ENCODE measurements at regions not wholly inside any gene's neighbourhood (a gene's known extent, or its start where the extent isn't known, plus 50 kb on each side); places are given as distances from the start of the nearest gene placed in this dataset.

DNA sequence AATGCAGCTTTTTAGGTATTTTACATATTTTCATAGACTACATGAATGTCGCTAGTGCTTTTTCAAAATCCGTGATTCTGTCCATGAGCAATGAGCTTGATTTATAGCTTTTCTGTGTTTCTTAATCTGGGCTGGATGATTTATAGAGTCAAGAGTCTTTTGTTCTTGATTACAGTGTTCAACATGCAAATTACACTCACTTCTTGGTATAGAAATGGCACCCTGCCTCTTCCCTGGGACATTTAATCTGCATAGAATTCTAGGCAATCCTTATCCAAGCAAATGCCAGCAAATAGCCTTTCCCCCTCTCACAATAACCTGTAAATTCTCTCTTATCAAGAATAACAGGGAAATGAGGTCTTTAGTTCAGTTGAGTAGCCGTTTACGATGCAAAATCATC is 246.2 kb upstream of the SEMA3C start:
- H3K27ac ChIP-seq (ENCODE audit: extremely low read depth, low read depth, low read length): no peak overlapping the region
- no peaks in the 10 kb centered on the region; the same call in 1 of the 2 replicates for H3K4me1 ChIP-seq (ENCODE audit: control insufficient read depth, insufficient read depth, low read length)
- H3K4me3 ChIP-seq (ENCODE audit: low read depth, low read length): no peak overlapping the region
- H3K9me3 ChIP-seq (ENCODE audit: control insufficient read depth, insufficient read depth, low read depth, low read length): no peaks in the 10 kb centered on the region
- ChIA-PET POLR2A (no interaction called here), CTCF (interaction anchor here (0.5 to 0.9 kb wide), 2 partner anchors 443 to 467 kb away, joined by 3 to 4 read pairs; no protein-coding TSS in a partner anchor)
- TF ChIP-seq KLF10 (tag by site-specific recombination; IDR thresholded peaks at IDR 0.05) (no peak), ZNF324 (tag by site-specific recombination; IDR thresholded peaks at IDR 0.05) (no peak), ZNF514 (tag by site-specific recombination; IDR thresholded peaks at IDR 0.05) (no peak), SP7 (tag by site-specific recombination; IDR thresholded peaks at IDR 0.05) (0 out of 2 replicates have a peak, but pooled peaks have one; percentile 26)
- TF ChIP-seq, protein P1, sequence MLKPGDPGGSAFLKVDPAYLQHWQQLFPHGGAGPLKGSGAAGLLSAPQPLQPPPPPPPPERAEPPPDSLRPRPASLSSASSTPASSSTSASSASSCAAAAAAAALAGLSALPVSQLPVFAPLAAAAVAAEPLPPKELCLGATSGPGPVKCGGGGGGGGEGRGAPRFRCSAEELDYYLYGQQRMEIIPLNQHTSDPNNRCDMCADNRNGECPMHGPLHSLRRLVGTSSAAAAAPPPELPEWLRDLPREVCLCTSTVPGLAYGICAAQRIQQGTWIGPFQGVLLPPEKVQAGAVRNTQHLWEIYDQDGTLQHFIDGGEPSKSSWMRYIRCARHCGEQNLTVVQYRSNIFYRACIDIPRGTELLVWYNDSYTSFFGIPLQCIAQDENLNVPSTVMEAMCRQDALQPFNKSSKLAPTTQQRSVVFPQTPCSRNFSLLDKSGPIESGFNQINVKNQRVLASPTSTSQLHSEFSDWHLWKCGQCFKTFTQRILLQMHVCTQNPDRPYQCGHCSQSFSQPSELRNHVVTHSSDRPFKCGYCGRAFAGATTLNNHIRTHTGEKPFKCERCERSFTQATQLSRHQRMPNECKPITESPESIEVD (tag by site-specific recombination; IDR thresholded peaks at IDR 0.05): peak; percentile 50; the same call in 1 of the 2 replicates
- TF ChIP-seq, protein P2, sequence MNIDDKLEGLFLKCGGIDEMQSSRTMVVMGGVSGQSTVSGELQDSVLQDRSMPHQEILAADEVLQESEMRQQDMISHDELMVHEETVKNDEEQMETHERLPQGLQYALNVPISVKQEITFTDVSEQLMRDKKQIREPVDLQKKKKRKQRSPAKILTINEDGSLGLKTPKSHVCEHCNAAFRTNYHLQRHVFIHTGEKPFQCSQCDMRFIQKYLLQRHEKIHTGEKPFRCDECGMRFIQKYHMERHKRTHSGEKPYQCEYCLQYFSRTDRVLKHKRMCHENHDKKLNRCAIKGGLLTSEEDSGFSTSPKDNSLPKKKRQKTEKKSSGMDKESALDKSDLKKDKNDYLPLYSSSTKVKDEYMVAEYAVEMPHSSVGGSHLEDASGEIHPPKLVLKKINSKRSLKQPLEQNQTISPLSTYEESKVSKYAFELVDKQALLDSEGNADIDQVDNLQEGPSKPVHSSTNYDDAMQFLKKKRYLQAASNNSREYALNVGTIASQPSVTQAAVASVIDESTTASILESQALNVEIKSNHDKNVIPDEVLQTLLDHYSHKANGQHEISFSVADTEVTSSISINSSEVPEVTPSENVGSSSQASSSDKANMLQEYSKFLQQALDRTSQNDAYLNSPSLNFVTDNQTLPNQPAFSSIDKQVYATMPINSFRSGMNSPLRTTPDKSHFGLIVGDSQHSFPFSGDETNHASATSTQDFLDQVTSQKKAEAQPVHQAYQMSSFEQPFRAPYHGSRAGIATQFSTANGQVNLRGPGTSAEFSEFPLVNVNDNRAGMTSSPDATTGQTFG (tag by site-specific recombination; IDR thresholded peaks at IDR 0.05; ENCODE audit: borderline replicate concordance): no peak
- H3K36me3 ChIP-seq (ENCODE audit: control insufficient read depth in 2 of 2, insufficient read depth in 1 of 2, low read length in 2 of 2): no peaks in the 10 kb centered on the region

DNA sequence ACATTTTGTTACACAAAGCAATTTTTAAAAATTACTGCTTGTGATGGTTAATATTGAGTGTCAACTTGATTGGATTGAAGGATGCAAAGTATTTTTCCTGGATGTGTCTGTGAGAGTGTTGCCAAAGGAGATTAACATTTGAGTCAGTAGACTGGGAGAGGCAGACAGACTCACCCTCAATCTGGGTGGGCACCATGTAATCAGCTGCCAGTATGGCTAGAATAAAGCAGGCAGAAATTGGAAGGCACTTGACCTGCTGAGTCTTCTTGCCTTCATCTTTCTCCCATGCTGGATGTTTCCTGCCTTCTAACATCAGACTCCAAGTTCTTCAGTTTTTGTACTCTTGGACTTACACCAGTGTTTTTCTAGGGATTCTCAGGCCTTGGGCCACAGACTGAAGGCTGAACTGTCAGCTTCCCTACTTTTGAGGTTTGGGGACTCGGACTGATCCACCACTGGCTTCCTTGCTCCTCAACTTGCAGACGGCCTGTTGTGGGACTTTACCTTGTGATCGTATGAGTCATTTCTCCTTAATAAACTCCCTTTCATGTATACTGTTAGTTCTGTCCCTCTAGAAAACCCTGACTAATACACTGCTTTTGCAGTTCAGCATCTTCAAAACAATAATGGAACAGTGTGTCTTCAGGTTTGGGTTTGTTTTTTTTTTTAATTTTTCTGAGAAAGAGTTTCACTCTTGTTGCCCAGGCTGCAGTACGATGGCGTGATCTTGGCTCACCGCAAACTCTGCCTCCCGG is 244.1 kb upstream of the SEMA3C start:
- CTCF ChIA-PET: no interaction called here
- POLR2A ChIA-PET: no interaction called here
- H3K36me3 ChIP-seq (ENCODE audit: control insufficient read depth in 2 of 2, insufficient read depth in 1 of 2, low read length in 2 of 2): no peaks in the 10 kb centered on the region
- no peak overlapping the region for H3K27ac ChIP-seq (ENCODE audit: extremely low read depth, low read depth, low read length)
- peaks cover 10% of the 10 kb centered on the region for H3K4me1 ChIP-seq (ENCODE audit: control insufficient read depth, insufficient read depth, low read length)
- no peak overlapping the region for H3K4me3 ChIP-seq (ENCODE audit: low read depth, low read length)
- no peaks in the 10 kb centered on the region for H3K9me3 ChIP-seq (ENCODE audit: control insufficient read depth, insufficient read depth, low read depth, low read length)
- TF ChIP-seq, protein P1 (tag by site-specific recombination; IDR thresholded peaks at IDR 0.05): no peak
- TF ChIP-seq ZNF174 (tag by site-specific recombination; IDR thresholded peaks at IDR 0.05): no peak
- TF ChIP-seq SCRT2 (tag by site-specific recombination; IDR thresholded peaks at IDR 0.05): no peak
- TF ChIP-seq, protein P3, sequence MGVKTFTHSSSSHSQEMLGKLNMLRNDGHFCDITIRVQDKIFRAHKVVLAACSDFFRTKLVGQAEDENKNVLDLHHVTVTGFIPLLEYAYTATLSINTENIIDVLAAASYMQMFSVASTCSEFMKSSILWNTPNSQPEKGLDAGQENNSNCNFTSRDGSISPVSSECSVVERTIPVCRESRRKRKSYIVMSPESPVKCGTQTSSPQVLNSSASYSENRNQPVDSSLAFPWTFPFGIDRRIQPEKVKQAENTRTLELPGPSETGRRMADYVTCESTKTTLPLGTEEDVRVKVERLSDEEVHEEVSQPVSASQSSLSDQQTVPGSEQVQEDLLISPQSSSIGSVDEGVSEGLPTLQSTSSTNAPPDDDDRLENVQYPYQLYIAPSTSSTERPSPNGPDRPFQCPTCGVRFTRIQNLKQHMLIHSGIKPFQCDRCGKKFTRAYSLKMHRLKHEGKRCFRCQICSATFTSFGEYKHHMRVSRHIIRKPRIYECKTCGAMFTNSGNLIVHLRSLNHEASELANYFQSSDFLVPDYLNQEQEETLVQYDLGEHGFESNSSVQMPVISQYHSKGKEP (tag by site-specific recombination; IDR thresholded peaks at IDR 0.05): no peak
- TF ChIP-seq ZNF610 (tag by site-specific recombination; IDR thresholded peaks at IDR 0.05; ENCODE audit: borderline replicate concordance): no peak
- TF ChIP-seq GLI2 (tag by site-specific recombination; IDR thresholded peaks at IDR 0.05; ENCODE audit: borderline replicate concordance, low read depth): no peak
- no peak for TF ChIP-seq ZNF76 (tag by site-specific recombination; IDR thresholded peaks at IDR 0.05; ENCODE audit: borderline replicate concordance, low read depth)
- TF ChIP-seq, protein P4, sequence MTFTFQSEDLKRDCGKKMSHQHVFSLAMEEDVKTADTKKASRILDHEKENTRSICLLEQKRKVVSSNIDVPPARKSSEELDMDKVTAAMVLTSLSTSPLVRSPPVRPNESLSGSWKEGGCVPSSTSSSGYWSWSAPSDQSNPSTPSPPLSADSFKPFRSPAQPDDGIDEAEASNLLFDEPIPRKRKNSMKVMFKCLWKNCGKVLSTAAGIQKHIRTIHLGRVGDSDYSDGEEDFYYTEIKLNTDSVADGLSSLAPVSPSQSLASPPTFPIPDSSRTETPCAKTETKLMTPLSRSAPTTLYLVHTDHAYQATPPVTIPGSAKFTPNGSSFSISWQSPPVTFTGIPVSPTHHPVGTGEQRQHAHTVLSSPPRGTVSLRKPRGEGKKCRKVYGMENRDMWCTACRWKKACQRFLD (tag by site-specific recombination; IDR thresholded peaks at IDR 0.05): no peak
- TF ChIP-seq ZFP3 (tag by site-specific recombination; IDR thresholded peaks at IDR 0.05; ENCODE audit: low read depth): no peak
- no peak for TF ChIP-seq ZSCAN23 (tag by site-specific recombination; IDR thresholded peaks at IDR 0.05)
- no peak for TF ChIP-seq ZNF529 (tag by site-specific recombination; IDR thresholded peaks at IDR 0.05; ENCODE audit: insufficient replicate concordance)
- no peak for TF ChIP-seq ZNF48 (tag by site-specific recombination; IDR thresholded peaks at IDR 0.05)
- no peak for TF ChIP-seq ZNF544 (tag by site-specific recombination; IDR thresholded peaks at IDR 0.05)
- TF ChIP-seq ZNF37A (tag by site-specific recombination; IDR thresholded peaks at IDR 0.05): no peak
- TF ChIP-seq ZNF266 (tag by site-specific recombination; IDR thresholded peaks at IDR 0.05; ENCODE audit: low read depth): no peak
- TF ChIP-seq, protein P5, sequence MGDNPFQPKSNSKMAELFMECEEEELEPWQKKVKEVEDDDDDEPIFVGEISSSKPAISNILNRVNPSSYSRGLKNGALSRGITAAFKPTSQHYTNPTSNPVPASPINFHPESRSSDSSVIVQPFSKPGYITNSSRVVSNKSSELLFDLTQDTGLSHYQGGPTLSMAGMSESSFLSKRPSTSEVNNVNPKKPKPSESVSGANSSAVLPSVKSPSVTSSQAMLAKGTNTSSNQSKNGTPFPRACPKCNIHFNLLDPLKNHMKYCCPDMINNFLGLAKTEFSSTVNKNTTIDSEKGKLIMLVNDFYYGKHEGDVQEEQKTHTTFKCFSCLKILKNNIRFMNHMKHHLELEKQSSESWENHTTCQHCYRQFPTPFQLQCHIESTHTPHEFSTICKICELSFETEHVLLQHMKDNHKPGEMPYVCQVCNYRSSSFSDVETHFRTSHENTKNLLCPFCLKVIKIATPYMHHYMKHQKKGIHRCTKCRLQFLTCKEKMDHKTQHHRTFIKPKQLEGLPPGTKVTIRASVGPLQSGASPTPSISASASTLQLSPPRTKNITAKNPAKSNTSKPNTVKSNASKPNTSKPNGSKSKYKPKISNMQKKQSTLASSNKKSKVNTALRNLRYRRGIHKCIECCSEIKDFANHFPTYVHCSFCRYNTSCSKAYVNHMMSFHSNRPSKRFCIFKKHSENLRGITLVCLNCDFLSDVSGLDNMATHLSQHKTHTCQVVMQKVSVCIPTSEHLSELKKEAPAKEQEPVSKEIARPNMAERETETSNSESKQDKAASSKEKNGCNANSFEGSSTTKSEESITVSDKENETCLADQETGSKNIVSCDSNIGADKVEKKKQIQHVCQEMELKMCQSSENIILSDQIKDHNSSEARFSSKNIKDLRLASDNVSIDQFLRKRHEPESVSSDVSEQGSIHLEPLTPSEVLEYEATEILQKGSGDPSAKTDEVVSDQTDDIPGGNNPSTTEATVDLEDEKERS (tag by site-specific recombination; IDR thresholded peaks at IDR 0.05): no peak
